GM19467 (cell line): ENCODE measurements at regions not wholly inside any gene's neighbourhood (a gene's known extent, or its start where the extent isn't known, plus 50 kb on each side); places are given as distances from the start of the nearest gene placed in this dataset.

ENCODE experiments used
- ATAC-seq: cut with Tn5 transposase; IDR thresholded peaks from one replicate; pipeline ENCODE4 v1.9.1; 2021; ENCODE audit warnings: mild to moderate bottlenecking, moderate library complexity; ENCODE audit not compliant: unreplicated experiment

- ATAC-seq, result no peak
These were observed 80.8 kb upstream of the RAB4A start for GRCh38 chr1:229190057-229190575.

GRCh38 chr1:229191066-229191674, 79.7 kb upstream of the RAB4A start:
- ATAC-seq, result no peak

GRCh38 chr1:229192031-229192430, 78.9 kb upstream of the RAB4A start:
- ATAC-seq, result no peak

DNA sequence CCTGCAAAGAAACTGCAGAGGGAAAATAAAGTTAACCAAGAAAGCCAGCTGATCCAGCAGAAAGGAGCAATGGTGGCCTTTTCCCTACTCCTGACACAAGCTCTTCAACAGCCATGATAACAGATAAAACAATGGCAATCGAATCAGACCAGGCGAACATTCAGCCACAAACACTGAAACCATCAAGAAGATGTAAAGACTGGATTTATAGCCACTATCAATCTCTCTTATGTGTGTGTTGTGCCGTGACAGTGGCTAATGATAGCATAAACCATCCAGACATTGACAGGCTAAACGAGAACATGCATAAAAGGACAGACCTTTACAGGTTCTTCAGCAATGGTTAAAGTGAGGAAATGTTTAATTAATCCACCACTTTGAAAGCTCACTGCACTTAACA, 78.1 kb upstream of the RAB4A start:
- ATAC-seq, result no peak

GRCh38 chr1:229194096-229194495, 76.8 kb upstream of the RAB4A start:
- ATAC-seq, result no peak

DNA sequence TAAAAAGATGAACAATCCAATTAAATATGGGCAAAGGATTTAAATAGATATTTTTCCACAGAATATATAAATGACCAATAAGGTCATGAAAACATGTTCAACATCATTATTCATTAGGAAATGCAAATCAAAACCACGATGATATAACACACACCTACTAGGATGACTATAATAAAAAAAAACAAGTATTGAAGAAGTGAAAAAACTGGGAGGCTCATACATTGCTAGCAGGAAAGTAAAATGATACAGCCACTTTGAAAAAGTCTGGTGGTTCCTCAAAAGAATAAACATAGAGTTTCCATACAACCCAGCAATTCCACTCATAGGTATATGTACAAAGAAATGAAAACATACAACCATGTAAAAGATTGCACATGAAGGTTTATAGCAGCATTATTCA, 75.7 kb upstream of the RAB4A start:
- no peak for ATAC-seq

DNA sequence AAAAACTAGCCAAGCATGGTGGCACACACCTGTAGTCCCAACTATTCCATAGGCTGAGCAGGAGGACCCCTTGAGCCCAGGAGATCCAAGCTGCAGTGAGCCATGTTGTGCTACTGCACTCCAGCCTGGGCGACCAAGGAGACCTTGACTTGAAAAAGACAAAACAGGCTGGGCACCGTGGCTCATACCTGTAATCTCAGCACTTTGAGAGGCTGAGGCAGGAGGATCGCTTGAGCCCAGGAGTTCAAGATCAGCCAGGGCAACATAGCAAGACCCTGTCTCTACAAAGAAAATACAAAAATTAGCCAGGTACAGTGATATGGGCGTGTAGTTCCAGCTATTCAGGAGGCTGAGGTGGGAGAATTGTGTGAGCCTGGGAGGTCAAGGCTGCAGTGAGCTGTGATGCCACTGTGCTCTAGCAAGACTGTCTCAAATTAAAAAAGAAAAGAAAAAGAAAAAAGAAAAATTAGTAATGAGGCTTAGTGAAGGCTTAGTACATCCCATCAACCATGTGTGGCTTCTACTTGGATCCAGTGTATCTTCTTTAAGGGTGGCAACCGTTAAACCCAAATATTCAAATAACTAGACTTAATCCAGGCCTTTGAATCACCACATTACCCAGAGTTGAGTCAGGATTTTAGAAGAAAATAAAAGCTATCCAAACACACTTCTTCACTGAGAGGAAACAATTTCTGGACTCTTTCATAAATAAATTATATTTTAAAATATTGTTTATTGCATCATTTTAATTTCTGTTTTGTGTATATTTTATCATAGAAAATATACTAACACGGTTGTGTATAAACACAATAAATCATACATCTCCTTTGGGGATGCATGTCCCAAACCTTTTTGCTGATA, 74.3 kb upstream of the RAB4A start:
- ATAC-seq, result no peak

DNA sequence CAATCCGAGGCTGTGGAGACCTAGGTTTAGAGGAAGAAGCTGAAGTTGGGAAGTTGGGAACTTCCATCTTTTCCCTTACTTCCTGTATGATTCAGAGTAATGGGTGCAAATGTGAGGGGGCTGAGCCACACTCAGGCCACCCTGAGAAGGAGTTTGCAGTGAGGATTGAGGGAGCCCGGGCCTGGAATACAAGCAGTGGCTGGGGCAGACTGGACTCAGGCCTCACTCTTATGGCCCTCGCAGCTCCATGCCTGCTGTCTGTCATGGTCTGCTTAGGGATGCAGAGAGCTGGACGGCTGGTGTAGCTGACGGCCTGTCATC, 73.7 kb upstream of the RAB4A start:
- ATAC-seq, result no peak

DNA sequence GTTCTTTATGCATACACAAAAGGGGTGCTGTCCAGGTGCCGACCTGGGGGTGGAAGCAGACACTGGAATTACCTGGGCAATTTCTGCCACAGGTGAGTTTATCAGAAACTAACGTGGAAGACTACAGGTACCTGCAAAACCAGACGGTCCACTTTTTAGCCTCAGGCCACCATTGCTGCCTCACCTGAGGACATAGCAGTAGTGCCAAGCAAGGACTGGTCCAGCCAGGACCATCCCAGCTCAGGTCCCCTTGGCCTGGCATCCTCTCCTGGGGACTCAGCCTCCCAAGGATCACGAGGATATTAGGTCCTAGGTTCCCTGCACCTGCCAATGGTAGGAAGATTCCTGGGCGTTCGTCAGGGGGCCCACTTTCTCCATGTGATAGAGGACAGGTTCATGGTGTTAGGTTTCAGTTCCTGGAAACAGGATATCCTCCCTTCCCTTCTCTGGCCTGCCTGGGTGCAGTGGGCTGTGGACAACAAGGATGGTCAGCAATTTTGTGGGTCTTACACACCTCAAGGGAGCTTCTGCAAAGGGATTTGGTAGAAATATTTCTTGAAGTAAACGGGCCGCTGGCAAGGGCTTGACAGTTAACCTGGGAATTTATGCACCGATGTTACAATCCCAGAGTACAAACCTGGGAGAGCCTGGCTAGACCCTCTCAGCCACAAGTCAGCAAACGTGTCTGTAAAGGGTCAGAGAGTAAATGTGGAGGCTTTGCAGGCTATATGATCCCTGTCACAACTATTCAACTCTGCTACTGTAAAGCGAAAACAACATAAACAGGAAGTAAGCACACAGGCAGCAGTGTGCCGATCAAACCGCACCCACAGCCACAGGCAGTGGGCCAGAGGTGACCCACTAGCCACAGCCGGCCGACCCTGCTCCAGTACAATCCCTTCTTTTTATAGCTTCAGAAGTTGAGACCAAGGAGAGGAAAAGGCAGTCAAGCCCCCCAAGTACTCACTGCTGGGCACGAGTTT, 71.4 kb upstream of the RAB4A start:
- no peak for ATAC-seq

GRCh38 chr1:229203030-229203751, 67.7 kb upstream of the RAB4A start:
- ATAC-seq, result no peak

DNA sequence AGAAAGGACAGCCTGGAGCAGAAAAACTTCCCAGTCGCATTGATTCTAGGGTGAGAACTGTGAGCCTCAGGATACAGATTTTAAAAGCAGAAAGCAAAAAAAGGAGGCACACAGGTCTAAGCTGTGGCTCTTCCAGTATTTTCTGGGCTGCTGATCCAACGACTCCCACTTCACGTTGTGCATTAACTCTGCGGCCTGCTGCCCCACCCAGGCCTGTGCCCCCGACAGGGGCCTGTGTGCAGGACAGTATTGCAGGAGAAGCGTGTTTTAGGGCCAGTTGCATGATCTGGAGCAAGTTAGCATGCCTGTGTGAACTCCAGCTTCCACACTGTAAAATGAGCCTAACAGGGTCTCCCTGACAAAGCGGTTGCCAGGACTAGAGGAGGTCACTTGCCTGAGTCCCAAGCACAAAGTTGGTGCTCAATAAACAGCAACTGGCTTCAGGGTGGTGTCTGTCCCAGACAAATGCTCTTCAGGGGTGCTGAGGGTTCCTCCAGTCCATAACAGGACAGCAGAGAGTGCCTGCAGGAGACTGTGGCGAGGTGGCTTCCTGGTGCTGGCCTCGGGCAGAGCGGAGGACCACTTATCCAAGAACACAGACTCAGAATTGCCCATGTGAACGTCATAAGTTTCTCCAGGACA, 66.8 kb upstream of the RAB4A start:
- no peak for ATAC-seq

GRCh38 chr1:229204921-229205777, 65.8 kb upstream of the RAB4A start:
- ATAC-seq, result no peak

GRCh38 chr1:229205854-229206253, 65.1 kb upstream of the RAB4A start:
- no peak for ATAC-seq

- ATAC-seq, result no peak
These were observed 63.0 kb upstream of the RAB4A start for GRCh38 chr1:229207916-229208315.

GRCh38 chr1:229208481-229208880, 62.4 kb upstream of the RAB4A start:
- no peak for ATAC-seq

GRCh38 chr1:229209386-229209785, 61.5 kb upstream of the RAB4A start:
- ATAC-seq, result no peak

GRCh38 chr1:229209816-229210215, 61.1 kb upstream of the RAB4A start:
- no peak for ATAC-seq

DNA sequence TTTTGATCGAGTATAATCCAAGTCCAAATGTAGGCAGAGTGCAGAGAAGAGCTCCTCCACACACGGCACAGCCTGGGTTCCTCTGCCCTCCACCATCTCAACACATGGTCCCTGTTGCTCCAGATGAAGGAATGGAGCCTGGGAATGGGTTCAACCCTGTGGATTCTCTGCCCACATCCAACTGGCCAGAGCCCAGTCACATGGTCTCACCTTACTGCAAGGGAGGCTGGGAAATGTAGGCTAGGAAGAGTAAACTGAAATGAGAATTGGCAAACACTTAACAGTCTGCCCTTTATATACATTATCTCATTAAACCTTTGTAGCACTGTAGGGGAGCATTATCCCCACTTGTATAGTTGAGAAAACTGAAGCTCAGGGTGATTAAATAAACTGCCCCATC, 60.1 kb upstream of the RAB4A start:
- no peak for ATAC-seq

DNA sequence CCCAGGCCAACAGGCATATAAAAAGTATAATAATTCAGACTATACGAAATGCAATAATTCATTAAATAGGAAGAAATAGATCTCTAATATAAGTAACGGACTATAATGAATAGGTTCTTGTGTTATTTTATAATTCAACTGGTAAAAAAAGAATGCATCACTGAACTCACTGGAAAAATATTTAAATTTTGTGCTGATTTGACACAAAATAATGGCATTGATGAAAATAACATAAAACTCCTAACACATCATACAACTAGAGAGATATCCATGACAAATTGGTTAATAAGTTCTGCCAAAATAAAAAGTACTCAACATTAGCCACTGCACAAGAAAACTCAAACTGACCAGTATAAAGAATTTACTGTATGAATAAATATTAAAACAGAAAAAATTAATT, 57.1 kb upstream of the RAB4A start:
- no peak for ATAC-seq
